CD8-positive, alpha-beta memory T cell (primary cell): ENCODE measurements at regions not wholly inside any gene's neighbourhood (a gene's known extent, or its start where the extent isn't known, plus 50 kb on each side); places are given as distances from the start of the nearest gene placed in this dataset.
"Not testable (repeated sequence)": the region's sequence is repeated elsewhere in the genome, so short reads cannot be mapped to it uniquely, and the experiment has no call there.

Source experiments
- CTCF ChIA-PET: fragments of 350-600 bp; sonication (Branson Sonifier 250); formaldehyde crosslinking; loops from one replicate; lab custom pipeline; 2021; ENCODE audit warnings: antibody characterized with exemption; lab: Charles Lee
- POLR2A ChIA-PET: fragments of 350-600 bp; sonication (Branson Sonifier 250); formaldehyde crosslinking; loops from one replicate; lab custom pipeline; 2021; ENCODE audit warnings: antibody characterized with exemption; lab: Charles Lee
- DNase-seq, 5 donors: peaks; one replicate each; pipeline versions ENCODE4 v3.0.0 to v3.0.0-alpha.2; 2020 to 2022; ENCODE audit warnings: mixed read lengths in 1 of 5
- H3K27ac ChIP-seq: one replicate; pipeline ENCODE4 v1.7.0; 2013; ENCODE audit warnings: low read depth, mild to moderate bottlenecking, low read length, moderate library complexity
- H3K27me3 ChIP-seq: 2 replicates; pipeline ENCODE4 v1.7.0; 2013; ENCODE audit warnings: low read length, mild to moderate bottlenecking; ENCODE audit not compliant: insufficient read depth, poor library complexity, severe bottlenecking
- H3K36me3 ChIP-seq: 2 replicates; pipeline ENCODE4 v1.7.0; 2013; ENCODE audit warnings: mild to moderate bottlenecking, low read length, moderate library complexity; ENCODE audit not compliant: insufficient read depth
- H3K4me1 ChIP-seq: 2 replicates; pipeline ENCODE4 v1.7.0; 2013; ENCODE audit warnings: mild to moderate bottlenecking, low read length, moderate library complexity; ENCODE audit not compliant: insufficient read depth
- H3K4me3 ChIP-seq: 2 replicates; pipeline ENCODE4 v1.7.0; 2013; ENCODE audit warnings: mild to moderate bottlenecking, low read length
- H3K9me3 ChIP-seq: 2 replicates; pipeline ENCODE4 v1.7.0; 2013; ENCODE audit warnings: mild to moderate bottlenecking, low read length
- H3K27ac Mint-ChIP-seq, 8 donors: one replicate each; pipeline ENCODE4 v1.8.0; 2020 to 2021; ENCODE audit warnings: mixed read lengths in 8 of 8, mild to moderate bottlenecking in 6 of 8, inconsistent platforms in 3 of 8, moderate library complexity in 3 of 8
- H3K27me3 Mint-ChIP-seq, 2 donors: one replicate each; pipeline ENCODE4 v1.8.0; 2020 to 2021; ENCODE audit warnings: mixed read lengths in 2 of 2, mild to moderate bottlenecking in 1 of 2, moderate library complexity in 1 of 2
- H3K36me3 Mint-ChIP-seq, 3 donors: one replicate each; pipeline ENCODE4 v1.8.0; 2020 to 2021; ENCODE audit warnings: mixed read lengths in 3 of 3, inconsistent platforms in 1 of 3, mild to moderate bottlenecking in 1 of 3
- H3K4me1 Mint-ChIP-seq, 3 donors: one replicate each; pipeline ENCODE4 v1.8.0; 2020 to 2021; ENCODE audit warnings: mixed read lengths in 3 of 3, inconsistent platforms in 1 of 3, mild to moderate bottlenecking in 1 of 3
- H3K4me3 Mint-ChIP-seq, 7 donors: one replicate each; pipeline ENCODE4 v1.8.0; 2020 to 2021; ENCODE audit warnings: mixed read lengths in 7 of 7, mild to moderate bottlenecking in 6 of 7, moderate library complexity in 4 of 7, inconsistent platforms in 2 of 7
- H3K9me3 Mint-ChIP-seq, 5 donors: one replicate each; pipeline ENCODE4 v1.8.0; 2020 to 2022; ENCODE audit warnings: mixed read lengths in 5 of 5, mild to moderate bottlenecking in 3 of 5, moderate library complexity in 2 of 5, inconsistent platforms in 1 of 5

DNA sequence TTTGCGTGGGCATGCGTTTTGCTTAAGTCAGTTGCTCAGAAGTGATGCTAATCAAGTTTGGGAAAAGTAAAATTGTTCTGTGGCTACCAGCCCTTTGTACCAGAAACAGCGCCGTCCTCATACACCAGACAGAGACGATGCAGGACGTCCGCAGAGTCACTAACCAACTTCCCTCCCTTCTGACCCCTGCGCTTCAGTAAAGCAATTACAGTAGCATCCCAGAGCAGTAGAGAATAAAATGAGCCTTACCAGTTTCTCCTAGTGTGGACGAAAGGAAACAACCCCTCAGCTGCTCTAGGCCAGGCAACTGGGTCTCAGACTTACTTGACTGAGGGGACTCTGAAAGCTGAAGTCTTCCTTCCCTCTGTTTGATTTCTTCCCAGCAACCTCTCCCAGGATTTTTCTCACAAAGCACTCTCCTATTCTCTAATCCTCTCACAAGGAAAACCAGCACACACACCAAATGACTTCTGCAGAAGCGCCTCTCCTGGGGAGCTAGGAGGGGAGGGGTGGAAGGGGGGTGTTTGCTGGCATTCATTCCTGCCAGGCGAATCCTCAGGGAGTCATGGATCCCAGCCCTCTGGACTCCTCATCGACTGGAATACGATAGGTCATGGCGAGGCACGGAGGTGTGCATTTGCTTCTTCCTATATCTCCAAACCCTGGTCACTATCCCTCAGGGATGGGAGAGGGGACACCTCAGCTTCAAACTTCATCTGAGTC lies 56.0 kb upstream of the MID1 start:
- Histone ChIP-seq H3K27me3 (no peaks in the 10 kb centered on the region), H3K9me3 (no peaks in the 10 kb centered on the region), H3K4me3 (no peak overlapping the region), H3K27ac (no peak overlapping the region), H3K36me3 (no peaks in the 10 kb centered on the region), H3K4me1 (no peaks in the 10 kb centered on the region)
- ChIA-PET CTCF (no interaction called here), POLR2A (no interaction called here)
- no peak overlapping the region for H3K27ac Mint-ChIP-seq
- peaks cover 0 to 4% (median 1%) of the 10 kb centered on the region in 5 donors for H3K9me3 Mint-ChIP-seq
- H3K4me3 Mint-ChIP-seq, result no peak overlapping the region
- no peaks in the 10 kb centered on the region for H3K27me3 Mint-ChIP-seq
- H3K4me1 Mint-ChIP-seq, result no peaks in the 10 kb centered on the region
- DNase-seq, result no peak
- H3K36me3 Mint-ChIP-seq, result no peaks in the 10 kb centered on the region

- Mint-ChIP-seq H3K36me3 (no peaks in the 10 kb centered on the region), H3K9me3 (peaks cover 0 to 3% (median 0%) of the 10 kb centered on the region in 5 donors), H3K27ac (no peak overlapping the region), H3K4me3 (no peak overlapping the region), H3K27me3 (no peaks in the 10 kb centered on the region), H3K4me1 (no peaks in the 10 kb centered on the region)
- H3K9me3 ChIP-seq, result no peaks in the 10 kb centered on the region
- H3K27ac ChIP-seq, result no peak overlapping the region
- CTCF ChIA-PET, result no interaction called here
- no peaks in the 10 kb centered on the region for H3K36me3 ChIP-seq
- no peak for DNase-seq
- H3K4me3 ChIP-seq, result no peak overlapping the region
- no peaks in the 10 kb centered on the region for H3K4me1 ChIP-seq
- POLR2A ChIA-PET, result no interaction called here
- H3K27me3 ChIP-seq, result no peaks in the 10 kb centered on the region
These were observed 57.1 kb upstream of the MID1 start for GRCh38 chrX:10677490-10677889.

- DNase-seq, result no peak
- H3K4me1 Mint-ChIP-seq, result no peaks in the 10 kb centered on the region
- ChIA-PET CTCF (no interaction called here), POLR2A (no interaction called here)
- H3K27ac Mint-ChIP-seq, result no peak overlapping the region
- Histone ChIP-seq H3K27me3 (no peaks in the 10 kb centered on the region), H3K4me1 (no peaks in the 10 kb centered on the region), H3K4me3 (no peak overlapping the region), H3K27ac (no peak overlapping the region), H3K36me3 (no peaks in the 10 kb centered on the region), H3K9me3 (no peaks in the 10 kb centered on the region)
- H3K4me3 Mint-ChIP-seq, result no peak overlapping the region
- peaks cover 0 to 6% (median 1%) of the 10 kb centered on the region in 5 donors for H3K9me3 Mint-ChIP-seq
- H3K36me3 Mint-ChIP-seq, result no peaks in the 10 kb centered on the region
- H3K27me3 Mint-ChIP-seq, result no peaks in the 10 kb centered on the region
These were observed 59.0 kb upstream of the MID1 start for GRCh38 chrX:10679387-10679786.

- H3K9me3 ChIP-seq, result no peaks in the 10 kb centered on the region
- no peak overlapping the region for H3K27ac ChIP-seq
- Mint-ChIP-seq H3K27ac (peak overlapping the region in 1 of 8 donors; percentile 32), H3K36me3 (no peaks in the 10 kb centered on the region), H3K27me3 (no peaks in the 10 kb centered on the region), H3K9me3 (peaks cover 0 to 6% (median 1%) of the 10 kb centered on the region in 5 donors), H3K4me1 (no peaks in the 10 kb centered on the region), H3K4me3 (no peak overlapping the region)
- POLR2A ChIA-PET, result no interaction called here
- CTCF ChIA-PET, result no interaction called here
- no peaks in the 10 kb centered on the region for H3K27me3 ChIP-seq
- H3K36me3 ChIP-seq, result no peaks in the 10 kb centered on the region
- H3K4me1 ChIP-seq, result no peaks in the 10 kb centered on the region
- no peak overlapping the region for H3K4me3 ChIP-seq
- no peak for DNase-seq
These were observed 60.8 kb upstream of the MID1 start for GRCh38 chrX:10681167-10681566.

DNA sequence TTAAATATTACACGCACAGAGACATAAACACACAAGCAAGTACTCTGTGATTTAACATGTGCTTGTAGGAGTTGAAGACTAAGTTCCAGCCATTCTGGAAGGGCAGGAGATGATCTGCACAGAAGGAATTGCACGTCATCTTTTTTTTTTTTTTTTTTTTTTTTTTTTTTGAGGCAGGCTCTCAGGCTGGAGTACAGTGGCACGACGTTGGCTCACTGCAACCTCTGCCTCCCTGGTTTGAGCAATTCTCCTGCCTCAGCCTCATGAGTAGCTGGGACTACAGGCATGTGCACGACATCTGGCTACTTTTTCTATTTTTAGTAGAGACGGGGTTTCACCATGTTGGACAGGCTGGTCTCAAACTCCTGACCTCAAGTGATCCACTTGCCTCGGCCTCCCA lies 63.2 kb upstream of the MID1 start:
- H3K27ac ChIP-seq, H3K27me3 Mint-ChIP-seq, DNase-seq, CTCF ChIA-PET, H3K4me1 Mint-ChIP-seq, H3K4me3 Mint-ChIP-seq, H3K9me3 Mint-ChIP-seq, H3K27me3 ChIP-seq, H3K9me3 ChIP-seq, H3K36me3 Mint-ChIP-seq, H3K36me3 ChIP-seq, H3K27ac Mint-ChIP-seq, H3K4me3 ChIP-seq, H3K4me1 ChIP-seq, POLR2A ChIA-PET: not testable (repeated sequence)

- H3K9me3 ChIP-seq, result no peaks in the 10 kb centered on the region
- no peaks in the 10 kb centered on the region for H3K36me3 ChIP-seq
- no peaks in the 10 kb centered on the region for H3K4me1 ChIP-seq
- H3K4me3 Mint-ChIP-seq, result no peak overlapping the region
- H3K27me3 Mint-ChIP-seq, result no peaks in the 10 kb centered on the region
- no peak overlapping the region for H3K27ac ChIP-seq
- no peaks in the 10 kb centered on the region for H3K27me3 ChIP-seq
- DNase-seq, result no peak
- ChIA-PET POLR2A (no interaction called here), CTCF (no interaction called here)
- H3K4me1 Mint-ChIP-seq, result no peaks in the 10 kb centered on the region
- peaks cover 0 to 14% (median 6%) of the 10 kb centered on the region in 5 donors for H3K9me3 Mint-ChIP-seq
- H3K4me3 ChIP-seq, result no peak overlapping the region
- H3K27ac Mint-ChIP-seq, result no peak overlapping the region
- H3K36me3 Mint-ChIP-seq, result no peaks in the 10 kb centered on the region
These were observed 65.7 kb upstream of the MID1 start for GRCh38 chrX:10685923-10686595.

DNA sequence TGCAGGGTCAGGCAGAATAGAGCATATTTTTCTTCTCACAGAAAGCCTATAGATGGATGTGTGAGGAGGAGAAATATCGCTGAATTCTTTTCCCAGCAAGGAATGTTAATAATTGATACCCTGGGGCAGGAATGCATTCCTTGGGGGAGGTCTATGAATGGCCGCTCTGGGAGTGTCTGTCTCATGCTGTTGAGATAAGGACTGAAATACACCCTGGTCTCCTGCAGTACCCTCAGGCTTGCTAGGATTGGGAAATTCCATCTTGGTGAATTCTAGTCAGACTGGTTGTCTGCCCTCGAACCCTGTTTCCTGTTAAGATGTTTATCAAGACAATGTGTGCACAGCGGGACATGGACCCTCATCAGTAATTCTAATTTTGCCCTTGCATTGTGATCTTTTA lies 71.4 kb upstream of the MID1 start:
- H3K27me3 Mint-ChIP-seq, H3K27me3 ChIP-seq, H3K27ac Mint-ChIP-seq, H3K27ac ChIP-seq, H3K36me3 ChIP-seq, CTCF ChIA-PET, H3K4me1 ChIP-seq, H3K4me1 Mint-ChIP-seq, H3K4me3 ChIP-seq, H3K36me3 Mint-ChIP-seq, H3K4me3 Mint-ChIP-seq, H3K9me3 ChIP-seq, DNase-seq, POLR2A ChIA-PET: not testable (repeated sequence)
- H3K9me3 Mint-ChIP-seq, result peaks cover 0 to 31% (median 15%) of the 10 kb centered on the region in 5 donors

- CTCF ChIA-PET, result no interaction called here
- POLR2A ChIA-PET, result no interaction called here
These were observed 77.4 kb upstream of the MID1 start for GRCh38 chrX:10697616-10698317.

More at GRCh38 chrX:10697616-10698317, 77.4 kb upstream of the MID1 start:
- H3K27me3 ChIP-seq, result no peaks in the 10 kb centered on the region
- Mint-ChIP-seq H3K4me1 (no peaks in the 10 kb centered on the region), H3K9me3 (peaks cover 0 to 9% (median 7%) of the 10 kb centered on the region in 5 donors), H3K27ac (no peak overlapping the region), H3K4me3 (no peak overlapping the region), H3K27me3 (no peaks in the 10 kb centered on the region), H3K36me3 (no peaks in the 10 kb centered on the region)
- no peaks in the 10 kb centered on the region for H3K9me3 ChIP-seq
- H3K4me3 ChIP-seq, result no peak overlapping the region
- H3K36me3 ChIP-seq, result no peaks in the 10 kb centered on the region
- no peaks in the 10 kb centered on the region for H3K4me1 ChIP-seq
- no peak for DNase-seq
- no peak overlapping the region for H3K27ac ChIP-seq
